Hepatic stellate cell (primary cell): ENCODE measurements at regions not wholly inside any gene's neighbourhood (a gene's known extent, or its start where the extent isn't known, plus 50 kb on each side); places are given as distances from the start of the nearest gene placed in this dataset.

ENCODE experiments used
- DNase-seq: peaks from one replicate; pipeline ENCODE4 v3.0.0; 2011; ENCODE audit warnings: low spot score

GRCh38 chr5:153880106-153880505 lies 158.6 kb downstream of the FAM114A2 start:
- no peak for DNase-seq

- DNase-seq: no peak
Measured at GRCh38 chr5:153879596-153879995, 159.1 kb downstream of the FAM114A2 start.

GRCh38 chr5:153866176-153866575 lies 172.5 kb downstream of the FAM114A2 start:
- DNase-seq: no peak

GRCh38 chr5:153865016-153865415 lies 173.7 kb downstream of the FAM114A2 start:
- DNase-seq: no peak

- DNase-seq: no peak
Measured at GRCh38 chr5:153863951-153864350, 174.8 kb downstream of the FAM114A2 start.
